ENCODE measurements at regions not wholly inside any gene's neighbourhood (a gene's known extent, or its start where the extent isn't known, plus 50 kb on each side); places are given as distances from the start of the nearest gene placed in this dataset.

DNA sequence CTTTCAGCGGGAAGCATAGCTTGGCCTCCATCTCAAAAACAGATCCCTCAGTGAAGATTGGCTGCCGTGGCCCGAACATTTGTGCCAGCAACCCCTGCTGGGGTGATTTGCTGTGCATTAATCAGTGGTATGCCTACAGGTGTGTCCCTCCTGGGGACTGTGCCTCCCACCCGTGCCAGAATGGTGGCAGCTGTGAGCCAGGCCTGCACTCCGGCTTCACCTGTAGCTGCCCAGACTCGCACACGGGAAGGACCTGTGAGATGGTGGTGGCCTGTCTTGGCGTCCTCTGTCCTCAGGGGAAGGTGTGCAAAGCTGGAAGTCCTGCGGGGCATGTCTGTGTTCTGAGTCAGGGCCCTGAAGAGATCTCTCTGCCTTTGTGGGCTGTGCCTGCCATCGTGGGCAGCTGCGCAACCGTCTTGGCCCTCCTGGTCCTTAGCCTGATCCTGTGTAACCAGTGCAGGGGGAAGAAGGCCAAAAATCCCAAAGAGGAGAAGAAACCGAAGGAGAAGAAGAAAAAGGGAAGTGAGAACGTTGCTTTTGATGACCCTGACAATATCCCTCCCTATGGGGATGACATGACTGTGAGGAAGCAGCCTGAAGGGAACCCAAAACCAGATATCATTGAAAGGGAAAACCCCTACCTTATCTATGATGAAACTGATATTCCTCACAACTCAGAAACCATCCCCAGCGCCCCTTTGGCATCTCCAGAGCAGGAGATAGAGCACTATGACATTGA is 175.4 kb downstream of the FAT4 start:
- H3K4me1 ChIP-seq, result no peaks in the 10 kb centered on the region
- H3K27me3 ChIP-seq, result no peaks in the 10 kb centered on the region
- WGBS, result 95% methylated on average over 12 of the region's 15 CpGs
- no peak for DNase-seq (ENCODE audit: low spot score in 2 of 2)
- H3K36me3 ChIP-seq, result no peaks in the 10 kb centered on the region
- H3K9me3 ChIP-seq, result no peaks in the 10 kb centered on the region
- no peak for TF ChIP-seq CTCF (IDR thresholded peaks at IDR 0.05)
- TF ChIP-seq POLR2A (IDR thresholded peaks at IDR 0.05), result no peak
- TF ChIP-seq POLR2AphosphoS5 (IDR thresholded peaks at IDR 0.05), result no peak
- no peak for TF ChIP-seq EP300 (IDR thresholded peaks at IDR 0.05)
- H3K4me3 ChIP-seq, result no peak overlapping the region
- no peak overlapping the region for H3K27ac ChIP-seq

GRCh38 chr4:125492957-125493356 is 178.2 kb downstream of the FAT4 start:
- H3K9me3 ChIP-seq, result no peaks in the 10 kb centered on the region
- H3K4me1 ChIP-seq, result no peaks in the 10 kb centered on the region
- TF ChIP-seq POLR2AphosphoS5 (IDR thresholded peaks at IDR 0.05) (no peak), POLR2A (IDR thresholded peaks at IDR 0.05) (no peak), EP300 (IDR thresholded peaks at IDR 0.05) (no peak), CTCF (IDR thresholded peaks at IDR 0.05) (no peak)
- H3K27me3 ChIP-seq, result no peaks in the 10 kb centered on the region
- no peak overlapping the region for H3K4me3 ChIP-seq
- H3K36me3 ChIP-seq, result no peaks in the 10 kb centered on the region
- WGBS, result 74% methylated on average over 1 of the region's 1 CpG
- no peak overlapping the region for H3K27ac ChIP-seq
- no peak for DNase-seq (ENCODE audit: low spot score in 2 of 2)

GRCh38 chr4:125497861-125498260 is 183.1 kb downstream of the FAT4 start:
- Histone ChIP-seq H3K27me3 (no peaks in the 10 kb centered on the region), H3K36me3 (no peaks in the 10 kb centered on the region), H3K4me1 (no peaks in the 10 kb centered on the region), H3K27ac (no peak overlapping the region), H3K9me3 (no peaks in the 10 kb centered on the region), H3K4me3 (no peak overlapping the region)
- TF ChIP-seq POLR2A (IDR thresholded peaks at IDR 0.05) (no peak), POLR2AphosphoS5 (IDR thresholded peaks at IDR 0.05) (no peak), CTCF (IDR thresholded peaks at IDR 0.05) (no peak), EP300 (IDR thresholded peaks at IDR 0.05) (no peak)
- WGBS, result 90% methylated on average over 1 of the region's 1 CpG
- DNase-seq (ENCODE audit: low spot score in 2 of 2), result no peak

DNA sequence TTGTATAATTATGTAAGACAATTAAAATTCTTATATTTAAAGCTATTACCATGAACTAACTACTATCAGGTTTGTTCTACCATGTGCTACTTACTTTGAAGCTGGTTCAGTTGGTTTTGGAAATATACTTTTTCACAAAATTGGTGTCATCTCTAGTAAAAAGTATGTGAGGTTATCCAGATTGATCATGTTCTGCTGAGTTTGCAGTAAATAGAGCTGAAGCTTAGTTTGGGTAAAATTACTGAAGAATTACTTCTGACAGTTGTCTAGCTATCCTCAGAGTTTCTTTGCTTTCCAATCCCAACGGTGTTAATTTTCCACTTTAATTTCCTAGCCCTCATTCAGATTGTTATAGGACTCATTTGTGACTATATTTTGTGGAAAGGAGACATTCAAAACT is 184.2 kb downstream of the FAT4 start:
- no peaks in the 10 kb centered on the region for H3K36me3 ChIP-seq
- no peaks in the 10 kb centered on the region for H3K9me3 ChIP-seq
- TF ChIP-seq POLR2A (IDR thresholded peaks at IDR 0.05) (no peak), EP300 (IDR thresholded peaks at IDR 0.05) (no peak), CTCF (IDR thresholded peaks at IDR 0.05) (no peak), POLR2AphosphoS5 (IDR thresholded peaks at IDR 0.05) (no peak)
- H3K27ac ChIP-seq, result no peak overlapping the region
- no peak for DNase-seq (ENCODE audit: low spot score in 2 of 2)
- H3K4me3 ChIP-seq, result no peak overlapping the region
- H3K4me1 ChIP-seq, result no peaks in the 10 kb centered on the region
- no peaks in the 10 kb centered on the region for H3K27me3 ChIP-seq
- 95% methylated on average over 1 of the region's 1 CpG for WGBS

DNA sequence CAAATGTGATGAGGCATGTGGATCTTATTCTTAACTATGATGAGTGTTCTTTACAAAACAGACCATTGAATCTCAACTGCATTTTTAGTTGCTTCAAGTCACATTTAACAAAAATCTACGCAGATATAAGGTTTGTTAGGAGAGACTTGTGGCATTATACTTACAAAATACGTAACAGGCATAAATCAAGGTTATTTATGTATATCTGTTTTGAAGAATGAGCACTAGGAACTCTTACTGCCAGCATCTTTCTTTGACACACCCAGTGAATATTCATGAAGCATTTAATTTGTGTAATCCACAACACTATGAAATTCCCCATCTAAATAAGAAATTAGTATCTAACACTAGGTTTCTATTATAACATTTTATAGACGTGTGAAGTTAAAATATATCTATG is 186.3 kb downstream of the FAT4 start:
- H3K36me3 ChIP-seq, result no peaks in the 10 kb centered on the region
- no peak overlapping the region for H3K4me3 ChIP-seq
- H3K27me3 ChIP-seq, result no peaks in the 10 kb centered on the region
- DNase-seq (ENCODE audit: low spot score in 2 of 2), result no peak
- 79% methylated on average over 3 of the region's 3 CpGs for WGBS
- H3K9me3 ChIP-seq, result no peaks in the 10 kb centered on the region
- no peak overlapping the region for H3K27ac ChIP-seq
- TF ChIP-seq POLR2A (IDR thresholded peaks at IDR 0.05) (no peak), POLR2AphosphoS5 (IDR thresholded peaks at IDR 0.05) (no peak), CTCF (IDR thresholded peaks at IDR 0.05) (no peak), EP300 (IDR thresholded peaks at IDR 0.05) (no peak)
- H3K4me1 ChIP-seq, result no peaks in the 10 kb centered on the region

Measured in suprapubic skin (tissue), 4 donors.